HG02885 (cell line): ENCODE measurements at regions not wholly inside any gene's neighbourhood (a gene's known extent, or its start where the extent isn't known, plus 50 kb on each side); places are given as distances from the start of the nearest gene placed in this dataset.
"Not testable (repeated sequence)": the region's sequence is repeated elsewhere in the genome, so short reads cannot be mapped to it uniquely, and the experiment has no call there.

ENCODE experiments used
- ATAC-seq: cut with Tn5 transposase; IDR thresholded peaks from one replicate; pipeline ENCODE4 v1.9.1; 2021; ENCODE audit warnings: mild to moderate bottlenecking; ENCODE audit not compliant: unreplicated experiment, poor library complexity

DNA sequence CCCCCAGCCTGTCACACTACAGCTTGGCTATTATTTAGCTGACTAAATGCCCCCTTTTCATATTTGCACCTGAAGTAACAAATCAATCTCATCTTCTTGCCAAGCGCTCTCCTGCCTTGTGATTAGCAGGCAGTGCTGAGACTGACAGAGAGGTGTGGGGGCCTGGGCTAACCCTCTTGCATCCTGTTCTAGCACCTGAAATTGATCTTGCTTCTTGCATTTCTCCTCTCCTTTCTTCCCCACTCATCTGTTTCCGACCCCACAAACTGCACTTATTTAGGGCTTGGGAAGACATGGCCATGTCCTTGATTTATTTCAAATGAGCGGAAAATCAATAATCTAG lies 309.0 kb upstream of the PROK2 start:
- ATAC-seq = no peak

DNA sequence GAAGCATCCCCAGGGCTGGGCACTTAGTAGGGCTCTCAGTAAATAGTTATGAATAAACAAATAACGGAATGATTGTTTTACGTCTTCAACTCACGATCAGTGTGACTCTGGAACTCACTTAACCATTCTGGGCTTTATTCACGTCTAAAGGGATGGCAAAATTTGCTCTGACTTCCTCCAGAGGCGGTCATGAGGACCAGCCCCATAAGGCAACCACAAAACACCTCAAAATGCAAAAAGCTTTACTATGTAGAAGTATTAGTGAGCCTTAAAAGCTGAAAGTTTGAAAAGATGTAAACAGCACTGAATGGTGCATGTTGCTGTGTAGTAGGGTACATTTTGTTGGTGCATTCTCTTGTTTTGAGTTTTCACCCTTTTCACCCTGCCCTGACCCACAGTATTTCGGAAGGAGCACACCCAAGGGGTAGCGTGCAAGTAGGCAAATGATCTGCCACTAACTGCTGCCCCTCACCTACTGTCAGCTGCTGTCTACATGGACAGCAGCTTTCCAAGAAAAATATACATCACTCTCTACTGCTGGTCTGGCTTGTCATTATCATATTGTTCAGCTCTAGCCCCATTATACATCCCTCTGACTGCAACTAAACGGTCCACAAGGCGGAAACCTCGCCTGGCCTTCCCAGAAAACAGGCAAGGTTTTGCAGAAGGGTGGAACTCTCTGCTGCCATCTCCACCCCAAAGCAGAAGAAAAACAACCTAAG lies 308.5 kb upstream of the PROK2 start:
- peak; percentile 46 for ATAC-seq

DNA sequence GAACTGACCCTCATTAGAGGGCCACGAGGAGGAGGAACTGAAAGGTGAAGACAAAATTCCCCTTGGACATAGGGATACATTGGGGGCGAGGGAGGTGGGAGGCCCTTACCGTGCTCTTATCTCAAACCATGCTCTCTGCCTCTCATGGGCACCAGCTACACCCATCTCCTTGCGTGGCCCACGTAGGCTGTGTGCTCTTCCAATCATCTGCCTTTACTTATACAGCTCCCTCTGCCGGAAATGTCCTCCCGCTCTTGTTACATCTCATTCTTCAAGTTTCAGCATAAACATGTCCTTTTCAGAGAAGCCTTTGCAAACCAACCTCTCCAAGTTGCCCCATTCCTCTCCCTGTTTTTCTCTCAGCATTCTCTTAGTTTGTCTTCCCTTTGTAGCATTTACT lies 307.8 kb upstream of the PROK2 start:
- no peak for ATAC-seq

DNA sequence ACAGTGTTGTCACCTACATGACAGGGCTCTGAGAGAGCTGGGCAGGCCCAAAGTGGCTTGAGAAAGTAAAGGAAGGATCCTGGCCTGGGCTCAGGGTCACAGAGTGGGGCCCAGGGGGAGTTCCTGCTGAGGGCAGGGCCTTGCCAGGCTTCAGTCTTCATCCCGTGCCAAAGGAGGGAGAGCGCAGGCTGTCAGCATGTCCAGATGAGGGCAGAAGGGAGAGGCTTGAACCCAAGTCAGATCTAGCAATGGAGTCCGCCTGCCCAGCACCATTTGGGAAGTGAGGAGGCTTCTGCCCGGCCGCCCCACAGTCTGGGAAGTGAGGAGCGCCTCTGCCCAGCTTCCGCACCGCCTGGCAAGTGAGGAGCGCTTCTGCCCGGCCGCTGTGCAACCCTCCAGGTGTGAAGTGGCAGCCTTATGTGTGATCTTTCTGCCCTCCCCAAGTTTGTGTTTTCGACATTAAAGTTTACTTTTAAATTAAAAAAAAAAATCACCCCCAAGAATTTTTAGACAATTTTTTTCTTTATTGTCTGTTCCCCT lies 303.6 kb upstream of the PROK2 start:
- ATAC-seq = no peak

DNA sequence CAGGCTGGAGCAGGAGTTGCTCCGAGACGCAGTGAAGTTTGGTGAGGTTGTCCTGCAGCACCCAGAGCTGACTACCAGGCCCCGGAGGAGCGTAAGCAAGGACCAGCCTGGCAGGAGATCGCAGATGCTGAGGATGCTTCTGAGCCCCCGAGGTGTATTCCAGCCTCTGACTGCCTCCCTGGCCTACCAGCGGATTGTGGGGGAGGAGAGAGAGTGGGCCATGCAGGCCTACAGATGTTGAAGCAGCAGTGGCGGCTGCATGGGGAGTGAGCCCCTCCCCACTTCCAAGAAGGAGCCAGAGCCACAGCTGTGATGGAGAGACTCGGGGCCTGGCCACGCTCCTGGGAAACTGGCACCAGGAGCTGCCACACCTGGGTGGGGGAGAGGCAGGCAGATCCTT lies 302.5 kb upstream of the PROK2 start:
- no peak for ATAC-seq

DNA sequence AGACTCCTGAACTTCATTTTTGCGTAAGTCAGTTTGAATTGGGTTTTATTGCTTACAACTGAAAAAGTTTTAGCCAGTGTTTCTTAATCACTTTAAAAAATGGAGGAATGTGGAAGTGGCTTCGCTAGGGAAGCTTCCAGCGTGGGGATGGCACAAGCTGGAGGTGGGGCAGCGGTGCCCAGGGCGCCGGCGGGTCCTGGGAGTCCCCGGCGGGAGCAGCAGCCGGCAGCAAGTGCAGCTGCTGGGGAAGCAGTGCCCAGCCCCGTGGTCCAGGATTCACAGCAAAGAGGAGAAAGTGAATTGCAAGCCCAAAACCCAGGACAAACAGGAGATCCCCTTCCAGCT lies 301.8 kb upstream of the PROK2 start:
- ATAC-seq = no peak

DNA sequence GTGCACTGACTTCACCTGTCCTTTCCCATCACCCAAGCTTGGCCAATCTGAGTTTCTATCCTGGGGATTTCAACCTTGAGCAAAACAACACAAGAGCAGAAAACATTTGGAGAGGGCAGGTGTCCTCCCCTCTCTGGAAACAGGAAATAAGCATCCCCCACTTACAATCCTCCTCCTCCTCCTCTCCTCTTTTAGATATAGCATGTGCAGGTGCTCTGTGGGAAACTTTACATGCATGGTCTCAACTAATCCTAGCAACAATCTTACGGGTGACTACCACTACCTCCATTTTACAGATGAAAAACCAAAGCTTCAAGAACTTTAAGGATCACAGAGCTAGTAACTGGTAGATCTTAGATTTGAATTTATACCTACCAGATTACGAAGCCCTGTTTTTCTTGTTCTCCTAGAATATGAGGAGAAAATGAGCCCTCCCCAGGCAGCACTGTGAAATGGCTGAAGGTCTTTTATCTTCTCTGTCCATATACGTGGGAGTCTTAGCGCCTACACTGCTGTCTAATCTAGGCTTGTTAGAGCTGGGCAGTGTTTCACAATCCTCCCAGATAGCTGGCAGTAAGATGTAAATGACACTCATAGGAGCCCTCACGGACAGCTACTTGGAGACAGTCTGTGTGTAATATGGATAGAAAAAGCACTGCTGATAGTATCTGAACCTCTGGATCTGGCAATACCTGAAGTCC lies 301.2 kb upstream of the PROK2 start:
- no peak for ATAC-seq

DNA sequence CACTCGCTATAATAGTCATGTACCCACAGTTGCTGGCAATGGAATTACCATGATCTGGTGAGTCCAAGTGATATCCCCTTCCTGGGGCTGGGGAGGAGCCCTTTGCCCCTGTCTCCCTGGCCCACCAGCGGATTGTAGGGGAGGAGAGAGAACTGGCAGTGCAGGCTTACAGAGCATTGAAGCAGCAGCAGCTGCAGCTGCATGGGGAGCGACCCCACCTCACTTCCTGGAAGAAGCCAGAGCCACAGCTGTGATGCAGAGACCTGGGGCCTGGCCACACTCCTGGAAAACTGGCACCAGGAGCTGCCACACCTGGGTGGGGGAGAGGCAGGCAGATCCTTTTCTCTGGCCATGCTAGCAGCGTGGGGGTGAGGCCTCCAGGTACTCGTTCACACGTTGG lies 300.1 kb upstream of the PROK2 start:
- no peak for ATAC-seq

DNA sequence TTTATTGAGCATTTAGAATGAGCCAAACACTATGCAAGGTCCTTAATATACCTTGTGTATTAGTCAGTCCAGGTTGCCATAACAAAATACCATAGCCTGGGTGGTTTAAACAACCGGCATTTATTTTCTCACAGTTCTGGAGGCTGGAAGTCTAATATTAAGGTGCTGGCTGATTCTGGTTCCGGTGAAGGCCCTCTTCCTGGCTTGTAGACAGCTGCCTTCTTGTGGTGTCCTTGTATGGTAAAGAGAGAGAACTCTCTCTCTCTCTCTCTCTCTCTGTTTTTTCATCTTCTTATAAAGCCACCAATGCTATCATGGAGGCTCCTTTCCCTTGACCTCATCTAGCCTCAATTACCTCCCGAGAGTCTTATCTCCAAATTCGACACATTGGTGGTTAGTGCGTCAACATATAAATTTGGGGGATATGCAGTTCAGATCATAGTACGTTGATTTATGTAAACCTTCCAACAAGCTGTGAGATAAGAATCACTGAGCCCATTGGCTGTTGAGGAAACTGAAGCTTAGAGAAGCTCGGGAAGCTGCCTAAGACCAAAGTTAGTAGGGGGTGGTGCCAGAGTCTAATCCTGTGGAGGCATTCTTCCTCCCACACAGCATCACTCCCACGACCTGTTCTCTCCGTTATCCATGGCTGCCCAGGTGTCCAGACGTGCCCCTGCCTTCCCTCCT lies 298.0 kb upstream of the PROK2 start:
- no peak for ATAC-seq

DNA sequence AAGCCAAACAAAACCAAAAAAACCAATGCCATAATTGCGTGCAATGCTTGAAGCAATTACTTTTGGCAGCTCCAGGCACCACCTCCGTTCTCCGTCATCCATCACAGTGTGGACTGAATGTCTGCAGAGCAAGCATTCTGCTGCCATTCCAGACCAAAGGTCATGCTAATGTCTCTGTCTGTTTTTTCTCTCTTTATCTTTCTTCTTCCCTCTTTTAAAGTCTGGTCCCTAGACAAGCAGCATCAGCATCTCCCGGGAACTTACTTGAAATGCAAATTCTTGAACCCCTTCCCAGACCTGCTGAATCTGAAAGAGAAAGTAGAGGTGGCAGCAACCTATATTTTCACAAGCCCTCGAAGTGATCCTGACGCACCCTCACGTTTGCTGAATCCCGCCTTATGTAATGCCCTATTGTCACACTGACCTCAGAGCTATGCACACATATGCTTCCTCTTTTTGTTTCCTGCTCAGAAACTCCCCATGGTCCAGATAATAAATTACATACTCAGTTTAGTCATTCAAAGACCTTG lies 297.3 kb upstream of the PROK2 start:
- peak; percentile 57 for ATAC-seq

DNA sequence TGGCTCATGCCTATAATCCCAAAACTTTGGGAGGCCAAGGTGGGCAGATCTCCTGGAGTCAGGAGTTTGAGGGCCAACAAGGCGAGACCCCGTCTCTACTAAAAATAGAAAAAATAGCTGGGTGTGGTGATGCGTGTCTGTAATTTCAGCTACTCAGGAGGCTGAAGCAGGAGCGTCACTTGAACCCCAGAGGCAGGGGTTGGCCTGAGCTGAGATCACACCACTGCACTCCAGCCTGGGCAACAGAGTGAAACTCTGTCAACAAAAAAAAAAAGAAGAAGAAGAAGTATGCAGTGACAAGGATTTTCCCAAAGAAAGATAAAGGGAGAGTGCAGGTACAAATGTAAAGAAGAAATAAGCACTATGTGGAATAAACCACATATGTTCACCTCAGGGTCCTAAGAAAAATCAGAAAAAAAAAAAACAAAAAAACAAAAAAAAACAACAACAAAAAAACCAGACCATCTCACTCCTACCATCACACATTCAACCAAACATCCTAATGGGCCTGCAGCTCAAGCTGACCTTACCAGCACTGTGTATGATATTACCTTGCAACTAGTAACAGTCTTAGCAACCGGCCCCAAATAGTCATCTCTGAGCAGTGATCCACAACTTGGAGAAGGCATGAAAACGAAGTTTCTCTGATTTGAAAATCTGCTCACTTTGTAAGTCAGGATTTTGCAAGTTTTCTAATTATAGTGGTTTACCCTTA lies 296.7 kb upstream of the PROK2 start:
- ATAC-seq = no peak

DNA sequence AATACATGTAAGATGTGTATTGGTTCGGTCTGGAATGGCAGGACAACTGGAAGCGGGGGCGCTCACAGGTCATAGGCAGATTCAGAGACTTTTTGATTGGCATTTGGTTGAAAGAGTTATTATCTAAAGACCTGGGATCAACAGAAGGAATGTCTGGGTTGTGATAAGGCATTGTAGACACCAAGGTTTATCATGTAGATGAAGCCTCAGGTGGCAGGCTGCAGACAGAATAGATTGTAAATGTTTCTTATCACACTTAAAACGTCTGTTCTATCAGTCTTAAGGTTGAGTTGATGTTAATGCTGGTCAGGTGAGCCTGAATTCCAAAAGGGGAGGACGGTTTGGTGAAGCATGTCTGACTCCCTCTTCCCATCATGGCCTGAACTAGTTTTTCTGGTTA lies 295.9 kb upstream of the PROK2 start:
- no peak for ATAC-seq

DNA sequence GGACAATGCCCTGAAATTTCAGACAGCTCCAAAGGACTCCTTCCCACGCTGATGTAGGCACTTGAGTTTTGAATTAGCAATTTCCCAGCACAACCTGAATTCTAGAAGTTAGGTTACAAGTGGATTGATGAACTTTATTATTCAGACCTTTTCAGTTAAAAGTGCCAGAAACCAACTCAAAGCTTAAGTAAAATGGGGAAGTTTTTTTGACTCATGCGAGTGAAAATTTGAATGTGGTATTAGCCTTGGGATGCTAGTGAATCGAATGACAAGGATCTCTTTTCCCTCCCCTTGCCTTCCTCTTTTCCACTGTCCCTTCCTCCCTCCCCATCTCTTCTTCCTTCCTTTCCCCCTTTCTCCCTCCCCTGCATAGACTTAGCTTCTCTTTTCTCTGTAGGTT lies 295.1 kb upstream of the PROK2 start:
- ATAC-seq = no peak

DNA sequence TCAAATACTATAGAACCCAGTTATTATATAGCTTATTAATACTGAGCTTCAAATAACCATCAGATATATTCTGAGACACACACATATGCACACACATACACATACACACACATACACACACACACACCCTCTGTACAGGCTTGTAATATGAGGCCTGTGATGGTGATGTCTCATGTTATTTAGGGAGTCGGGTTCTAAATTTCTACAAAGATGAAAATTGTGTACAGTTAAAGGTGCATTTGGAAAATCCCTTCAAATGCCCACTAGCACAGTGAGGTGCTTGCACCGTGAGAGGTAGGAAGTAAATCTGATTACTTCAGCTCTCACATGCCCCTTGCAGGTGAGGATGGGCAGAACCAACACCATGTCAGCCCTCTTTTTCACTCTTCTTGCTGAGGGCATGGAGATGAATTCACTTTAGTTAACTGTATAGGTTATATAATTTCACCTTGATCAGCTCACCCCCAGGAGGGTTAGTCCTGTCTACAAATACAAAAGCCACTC lies 294.5 kb upstream of the PROK2 start:
- no peak for ATAC-seq

DNA sequence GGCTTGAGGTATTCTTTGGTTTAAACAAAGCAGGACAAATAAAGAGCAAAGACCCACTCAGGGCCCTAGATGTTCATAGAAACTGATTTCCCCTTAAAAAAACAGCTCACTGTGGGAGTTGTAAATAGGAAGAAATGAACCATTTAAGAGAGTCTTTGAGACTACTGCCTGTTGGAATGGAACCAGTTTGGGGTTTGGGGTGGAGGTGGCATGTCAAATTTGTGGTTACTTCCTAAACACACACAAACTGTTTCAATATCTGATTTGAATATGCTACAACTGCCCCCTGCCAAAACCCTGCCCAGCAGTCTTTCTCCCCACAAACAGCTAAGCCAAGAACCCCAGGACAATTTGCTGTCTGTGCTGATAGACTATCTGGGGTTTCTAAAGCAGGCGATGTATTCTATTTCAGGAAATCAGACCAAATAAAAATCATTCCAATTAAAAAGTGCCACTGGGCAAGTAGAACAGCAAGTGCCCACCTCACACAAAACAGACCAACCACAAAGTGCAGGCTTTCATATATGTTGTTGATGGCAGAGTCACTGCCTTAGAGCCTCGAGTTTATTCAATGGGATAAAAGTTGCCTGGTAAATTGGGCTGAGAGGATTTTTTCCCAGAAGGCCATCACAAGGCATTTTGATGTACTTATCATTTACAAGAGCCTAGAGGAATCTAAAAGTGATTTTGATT lies 293.9 kb upstream of the PROK2 start:
- peak; percentile 25 for ATAC-seq

DNA sequence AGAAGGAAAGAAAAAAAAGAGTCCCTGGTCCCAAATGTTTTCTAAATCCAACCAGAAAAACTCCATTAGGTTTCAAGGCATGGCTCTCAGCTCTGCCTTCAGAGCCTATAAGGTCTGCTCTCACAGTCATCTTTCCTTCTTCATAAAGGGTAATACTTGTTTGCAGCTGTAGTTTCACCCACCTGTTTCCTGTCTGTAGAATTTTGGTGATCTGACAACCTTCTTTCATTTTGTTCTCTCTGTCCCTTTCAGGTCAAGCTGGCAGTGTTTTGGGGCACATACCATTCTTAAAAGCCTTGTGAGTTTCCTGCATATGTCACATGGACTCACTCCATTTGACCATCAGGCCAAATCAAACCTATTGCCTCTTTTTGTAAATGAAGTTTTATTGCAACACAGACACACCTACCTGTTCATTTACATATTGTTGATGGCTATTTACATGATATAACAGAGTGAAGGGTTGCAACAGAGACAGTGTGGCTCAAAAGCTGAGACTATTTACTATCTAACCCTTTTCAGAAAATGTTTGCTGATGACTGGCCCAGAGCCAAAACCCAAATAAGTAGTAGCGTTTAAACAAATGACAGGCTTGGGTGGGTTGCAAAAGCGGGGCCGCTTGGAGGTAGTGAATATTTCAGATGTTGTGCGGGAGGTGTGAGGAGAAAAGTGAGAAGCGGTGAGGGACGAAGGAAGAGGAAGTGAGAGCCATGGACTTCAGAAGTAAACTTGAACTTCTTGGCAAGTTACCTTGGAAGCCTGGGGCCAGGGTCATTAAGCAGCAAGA lies 292.7 kb upstream of the PROK2 start:
- peak; percentile 41 for ATAC-seq

DNA sequence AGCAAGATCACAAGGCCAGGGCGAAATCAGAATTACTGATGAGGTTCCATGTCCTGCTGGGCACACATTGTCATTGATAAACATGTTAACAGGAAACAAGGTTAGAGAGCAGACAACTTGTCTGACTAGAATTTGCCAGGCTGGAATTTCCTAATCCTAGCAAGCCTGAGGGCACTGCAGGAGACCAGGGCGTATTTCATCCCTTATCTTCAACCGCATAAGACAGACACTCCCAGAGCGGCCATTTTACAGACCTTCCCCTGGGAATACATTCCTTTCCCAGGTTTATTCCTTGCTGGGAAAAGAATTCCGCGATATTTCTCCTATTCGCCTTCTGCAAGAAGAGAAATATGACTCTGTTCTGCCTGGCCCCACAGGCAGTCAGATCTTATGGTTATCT lies 290.9 kb upstream of the PROK2 start:
- ATAC-seq = not testable (repeated sequence)

DNA sequence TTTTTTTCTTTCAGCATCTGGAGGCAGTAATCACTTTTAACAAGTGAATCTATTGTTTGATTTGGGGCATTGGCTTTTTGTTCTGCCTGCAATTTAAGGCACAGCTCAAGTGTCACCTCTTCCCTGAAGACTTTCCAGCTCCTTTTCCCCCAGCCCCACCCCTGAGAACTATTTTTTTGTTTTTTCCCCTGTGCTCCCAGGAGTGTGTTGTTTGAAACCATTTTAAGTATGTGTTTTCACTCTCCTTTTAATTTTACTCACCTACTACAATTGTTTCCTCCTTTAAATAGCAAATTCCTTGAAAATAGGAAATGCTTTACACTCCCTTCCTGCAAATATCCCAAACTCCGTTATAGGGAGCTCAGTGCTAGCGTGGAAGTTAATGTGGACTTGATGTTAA lies 286.7 kb upstream of the PROK2 start:
- no peak for ATAC-seq

DNA sequence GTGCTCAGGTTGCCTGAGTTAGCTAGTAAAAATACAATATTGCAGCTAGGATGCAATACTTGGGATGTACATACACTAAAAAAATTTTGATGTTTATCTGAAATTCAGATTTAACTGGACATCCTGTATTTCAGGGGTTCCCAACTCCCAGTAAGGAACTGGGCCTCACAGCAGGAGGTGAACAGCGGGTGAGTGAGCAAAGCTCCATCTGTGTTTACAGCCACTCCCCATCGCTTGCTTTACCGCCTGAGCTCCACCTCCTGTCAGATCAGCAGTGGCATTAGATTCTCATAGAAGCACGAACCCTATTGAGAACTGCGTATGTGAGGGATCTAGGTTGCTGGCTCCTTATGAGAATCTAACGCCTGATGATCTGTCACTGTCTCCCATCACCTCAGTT lies 285.1 kb upstream of the PROK2 start:
- no peak for ATAC-seq
